ENCODE measurements at regions not wholly inside any gene's neighbourhood (a gene's known extent, or its start where the extent isn't known, plus 50 kb on each side); places are given as distances from the start of the nearest gene placed in this dataset.
A peak's percentile ranks its signal among the peaks of the same experiment; 100 is the strongest.

- no peaks in the 10 kb centered on the region for H3K27me3 ChIP-seq
- no peak overlapping the region for H3K4me3 ChIP-seq
- DNase-seq = no peak
- no peak overlapping the region for H3K27ac ChIP-seq
- no peaks in the 10 kb centered on the region for H3K4me1 ChIP-seq
- TF ChIP-seq CTCF (IDR thresholded peaks at IDR 0.05) = no peak
- no peaks in the 10 kb centered on the region for H3K36me3 ChIP-seq
- intact Hi-C loops (cut with DNase I; ENCODE audit: low total_unique reads) = no loop called here
- H3K9me3 ChIP-seq = no peaks in the 10 kb centered on the region
Measured at GRCh38 chr9:12516031-12516430, 177.2 kb upstream of the TYRP1 start.

- DNase-seq = no peak
- TF ChIP-seq CTCF (IDR thresholded peaks at IDR 0.05) = no peak
Measured at GRCh38 chr9:12516573-12516972, 176.6 kb upstream of the TYRP1 start.

GRCh38 chr9:12538842-12539579 is 154.2 kb upstream of the TYRP1 start:
- no peaks in the 10 kb centered on the region for H3K27me3 ChIP-seq
- DNase-seq = no peak
- peaks cover 0 to 3% (median 0%) of the 10 kb centered on the region in 4 donors for H3K4me1 ChIP-seq
- intact Hi-C loops (cut with DNase I; ENCODE audit: low total_unique reads) = no loop called here
- TF ChIP-seq CTCF (IDR thresholded peaks at IDR 0.05) = no peak
- H3K4me3 ChIP-seq = peak overlapping the region; percentile 15 to 23
- no peak overlapping the region for H3K27ac ChIP-seq
- H3K9me3 ChIP-seq = no peaks in the 10 kb centered on the region
- no peaks in the 10 kb centered on the region for H3K36me3 ChIP-seq

More at GRCh38 chr9:12516573-12516972, 176.6 kb upstream of the TYRP1 start:
- no peaks in the 10 kb centered on the region for H3K4me1 ChIP-seq
- no peak overlapping the region for H3K27ac ChIP-seq
- H3K9me3 ChIP-seq = no peaks in the 10 kb centered on the region
- no peaks in the 10 kb centered on the region for H3K36me3 ChIP-seq
- intact Hi-C loops (cut with DNase I; ENCODE audit: low total_unique reads) = no loop called here
- no peak overlapping the region for H3K4me3 ChIP-seq
- no peaks in the 10 kb centered on the region for H3K27me3 ChIP-seq

- intact Hi-C loops (cut with DNase I; ENCODE audit: low total_unique reads) = no loop called here
Measured at GRCh38 chr9:12539580-12539975, 153.6 kb upstream of the TYRP1 start.

GRCh38 chr9:12544700-12545099 is 148.5 kb upstream of the TYRP1 start:
- intact Hi-C loops (cut with DNase I; ENCODE audit: low total_unique reads) = no loop called here
- Histone ChIP-seq H3K9me3 (no peaks in the 10 kb centered on the region), H3K27ac (no peak overlapping the region), H3K4me1 (peaks cover 0 to 2% (median 0%) of the 10 kb centered on the region in 4 donors), H3K4me3 (no peak overlapping the region), H3K36me3 (no peaks in the 10 kb centered on the region), H3K27me3 (no peaks in the 10 kb centered on the region)
- TF ChIP-seq CTCF (IDR thresholded peaks at IDR 0.05) = no peak
- no peak for DNase-seq

More at GRCh38 chr9:12539580-12539975, 153.6 kb upstream of the TYRP1 start:
- DNase-seq = no peak
- Histone ChIP-seq H3K27ac (no peak overlapping the region), H3K4me3 (peak overlapping the region; percentile 15 to 23), H3K27me3 (no peaks in the 10 kb centered on the region), H3K9me3 (no peaks in the 10 kb centered on the region), H3K4me1 (peaks cover 0 to 3% (median 0%) of the 10 kb centered on the region in 4 donors), H3K36me3 (no peaks in the 10 kb centered on the region)
- TF ChIP-seq CTCF (IDR thresholded peaks at IDR 0.05) = no peak

All from tibial artery (tissue), 4 donors.